Liver (tissue), 8 donors: ENCODE measurements at regions not wholly inside any gene's neighbourhood (a gene's known extent, or its start where the extent isn't known, plus 50 kb on each side); places are given as distances from the start of the nearest gene placed in this dataset.

ENCODE experiments used
- DNase-seq: peaks from one replicate; pipeline ENCODE4 v3.0.0-alpha.2; 2017; ENCODE audit warnings: low spot score
- H3K27ac ChIP-seq, 2 donors: one replicate each; pipeline ENCODE4 v1.7.0; 2013; ENCODE audit warnings: inconsistent platforms in 2 of 2, low read length in 2 of 2, control low read depth in 1 of 2, low read depth in 1 of 2, mild to moderate bottlenecking in 1 of 2
- H3K27me3 ChIP-seq, 4 donors: one replicate each; pipeline versions ENCODE4 v1.6.1 to v1.7.0; 2013; ENCODE audit warnings: low read length in 3 of 4, inconsistent platforms in 1 of 4, mild to moderate bottlenecking in 1 of 4, moderate library complexity in 1 of 4; ENCODE audit not compliant: control insufficient read depth in 4 of 4, insufficient read depth in 4 of 4
- H3K36me3 ChIP-seq, 4 donors: one replicate each; pipeline versions ENCODE4 v1.6.1 to v1.7.0; 2013; ENCODE audit warnings: low read length in 3 of 4, mild to moderate bottlenecking in 3 of 4, low read depth in 1 of 4, moderate library complexity in 1 of 4; ENCODE audit not compliant: control insufficient read depth in 4 of 4, insufficient read depth in 3 of 4
- H3K4me1 ChIP-seq, 4 donors: one replicate each; pipeline versions ENCODE4 v1.6.1 to v1.7.0; 2013; ENCODE audit warnings: low read length in 3 of 4, mild to moderate bottlenecking in 3 of 4, moderate library complexity in 1 of 4; ENCODE audit not compliant: control insufficient read depth in 4 of 4, insufficient read depth in 4 of 4
- H3K4me3 ChIP-seq, 3 donors: one replicate each; pipeline versions ENCODE4 v1.6.1 to v1.7.0; 2013; ENCODE audit warnings: low read length in 3 of 3, control low read depth in 1 of 3, low read depth in 1 of 3, mild to moderate bottlenecking in 1 of 3
- H3K9ac ChIP-seq, 2 donors: one replicate each; pipeline ENCODE4 v1.7.0; 2013; ENCODE audit warnings: low read length in 2 of 2, mild to moderate bottlenecking in 2 of 2, moderate library complexity in 2 of 2, control low read depth in 1 of 2, low read depth in 1 of 2
- H3K9me3 ChIP-seq, 4 donors: one replicate each; pipeline versions ENCODE4 v1.6.1 to v1.7.0; 2013; ENCODE audit warnings: low read length in 3 of 4; ENCODE audit not compliant: control insufficient read depth in 4 of 4
- EGR1 ChIP-seq, 2 donors: IDR thresholded peaks; 2 replicates each; pipeline ENCODE4 v1.6.1; 2016 to 2018; ENCODE audit warnings: antibody characterized with exemption in 2 of 2, low read depth in 2 of 2
- FOXA1 ChIP-seq: IDR thresholded peaks from 2 replicates; pipeline ENCODE4 v1.6.1; 2016; ENCODE audit warnings: antibody characterized with exemption
- FOXA2 ChIP-seq: IDR thresholded peaks from 2 replicates; pipeline ENCODE4 v1.6.1; 2016; ENCODE audit warnings: antibody characterized with exemption
- GABPA ChIP-seq, 2 donors: IDR thresholded peaks in 1 of 2; conservative IDR thresholded peaks in 1 of 2; 2 replicates each; pipeline ENCODE4 v1.6.1; 2016; ENCODE audit warnings: antibody characterized with exemption in 2 of 2, mild to moderate bottlenecking in 1 of 2, moderate library complexity in 1 of 2
- HNF4A ChIP-seq, 2 donors: conservative IDR thresholded peaks; 2 replicates each; pipeline ENCODE4 v1.6.1; 2016; ENCODE audit warnings: antibody characterized with exemption in 2 of 2, mild to moderate bottlenecking in 2 of 2
- HNF4G ChIP-seq: IDR thresholded peaks from 2 replicates; pipeline ENCODE4 v1.6.1; 2016; ENCODE audit warnings: antibody characterized with exemption
- JUND ChIP-seq, 2 donors: IDR thresholded peaks; 2 replicates each; pipeline ENCODE4 v1.6.1; 2016; ENCODE audit warnings: antibody characterized with exemption in 2 of 2
- NR2F2 ChIP-seq: IDR thresholded peaks from 2 replicates; pipeline ENCODE4 v1.6.1; 2016; ENCODE audit warnings: antibody characterized with exemption
- RAD21 ChIP-seq, 2 donors: IDR thresholded peaks; 2 replicates each; pipeline ENCODE4 v1.6.1; 2016; ENCODE audit warnings: antibody characterized with exemption in 2 of 2, mild to moderate bottlenecking in 2 of 2
- RXRA ChIP-seq, 2 donors: IDR thresholded peaks; 2 replicates each; pipeline ENCODE4 v1.6.1; 2017 to 2018; ENCODE audit warnings: antibody characterized with exemption in 2 of 2, mild to moderate bottlenecking in 1 of 2
- SP1 ChIP-seq: IDR thresholded peaks from 2 replicates; pipeline ENCODE4 v1.6.1; 2018; ENCODE audit warnings: antibody characterized with exemption, mild to moderate bottlenecking
- TAF1 ChIP-seq: conservative IDR thresholded peaks from 2 replicates; pipeline ENCODE4 v1.6.1; 2016; ENCODE audit warnings: antibody characterized with exemption, mild to moderate bottlenecking
- YY1 ChIP-seq: IDR thresholded peaks from 2 replicates; pipeline ENCODE4 v1.6.1; 2016; ENCODE audit warnings: antibody characterized with exemption, mild to moderate bottlenecking
- WGBS: extraction: QIAGEN DNeasy Blood & Tissue Kit; methylation state at CpG from one replicate; pipeline ENCODE4 v1.1.7; 2013; 5-methylcytosine and 5-hydroxymethylcytosine counted together
- TF ChIP-seq, protein P1 (sequence below): IDR thresholded peaks from 2 replicates; pipeline ENCODE4 v1.6.1; 2016; ENCODE audit warnings: antibody characterized with exemption
- TF ChIP-seq, protein P2 (sequence below): IDR thresholded peaks from 2 replicates; pipeline ENCODE4 v1.6.1; 2016; ENCODE audit warnings: antibody characterized with exemption
- TF ChIP-seq, protein P3 (sequence below): IDR thresholded peaks from 2 replicates; pipeline ENCODE4 v1.6.1; 2016; ENCODE audit warnings: antibody characterized with exemption, mild to moderate bottlenecking
- TF ChIP-seq, protein P4 (sequence below): fragments of 150-350 bp; IDR thresholded peaks from 2 replicates; pipeline ENCODE4 v1.5.1; 2017; ENCODE audit warnings: improper control_type of control experiment, low read depth, low read length; ENCODE audit not compliant: missing input control
- TF ChIP-seq, protein P5 (sequence below): IDR thresholded peaks from 2 replicates; pipeline ENCODE4 v1.6.1; 2016; ENCODE audit warnings: antibody characterized with exemption
- donor health status: healthy.
- donor health status: healthy.
- donor health status: healthy.
- donor health status: healthy.
- donor health status: healthy.

DNA sequence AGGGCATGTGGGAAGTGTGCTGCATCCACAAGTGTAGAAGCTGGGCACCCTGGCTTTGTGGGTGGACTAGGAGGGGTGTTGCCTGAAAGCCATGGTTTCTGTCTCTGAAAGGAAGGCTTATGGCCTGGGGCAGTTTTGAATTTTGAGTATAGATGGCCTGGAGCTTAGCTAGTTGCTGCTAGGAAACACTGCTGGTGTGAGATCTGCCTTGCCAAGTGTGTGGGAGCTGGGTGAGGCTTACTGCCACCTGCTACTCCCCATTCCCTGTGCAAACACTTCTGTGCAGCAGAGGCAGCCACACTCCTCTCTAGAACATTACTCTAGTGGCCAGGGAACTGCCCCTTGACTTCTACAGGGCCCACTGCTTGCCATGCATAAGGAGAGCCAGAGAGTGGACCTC is 831.7 kb upstream of the LRRTM1 start:
- no peak for TF ChIP-seq SP1
- Histone ChIP-seq H3K4me3 (no peak overlapping the region), H3K27ac (no peak overlapping the region)

DNA sequence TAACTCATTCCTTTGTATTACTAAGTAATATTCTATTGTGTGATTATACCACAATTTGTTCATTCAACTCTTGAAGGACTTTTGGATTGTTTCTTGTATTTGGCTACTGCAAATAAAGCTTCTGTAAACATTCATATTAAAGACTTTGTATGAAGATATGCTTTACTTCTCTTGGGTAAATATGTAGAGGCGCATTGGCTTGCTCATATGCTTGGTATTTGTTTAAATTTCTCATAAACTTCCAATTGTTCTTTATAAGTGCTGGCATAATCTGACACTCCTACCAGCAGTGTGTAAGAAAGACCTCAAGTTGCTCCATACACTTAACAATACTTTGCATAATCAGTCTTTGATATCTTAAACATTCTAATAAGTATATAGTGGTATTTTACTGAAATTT is 792.8 kb upstream of the LRRTM1 start:
- Histone ChIP-seq H3K4me1 (no peaks in the 10 kb centered on the region), H3K27me3 (no peaks in the 10 kb centered on the region), H3K4me3 (no peak overlapping the region), H3K27ac (no peak overlapping the region), H3K9ac (no peak overlapping the region), H3K9me3 (no peaks in the 10 kb centered on the region), H3K36me3 (no peaks in the 10 kb centered on the region)
- DNase-seq, result no peak
- WGBS, result 83% methylated on average over 1 of the region's 1 CpG
- TF ChIP-seq JUND (IDR thresholded peaks at IDR 0.05) (no peak), HNF4A (conservative IDR thresholded peaks at IDR 0.05) (no peak), TAF1 (no peak), YY1 (no peak), NR2F2 (no peak), EGR1 (IDR thresholded peaks at IDR 0.05; ENCODE audit: low read depth in 2 of 2) (no peak), FOXA2 (no peak), GABPA (IDR thresholded peaks at IDR 0.05 in 1 of 2, conservative IDR thresholded peaks at IDR 0.05 in 1 of 2) (no peak), HNF4G (no peak), SP1 (no peak), FOXA1 (no peak), RXRA (IDR thresholded peaks at IDR 0.05) (no peak), RAD21 (IDR thresholded peaks at IDR 0.05) (no peak)
- TF ChIP-seq, protein P1, sequence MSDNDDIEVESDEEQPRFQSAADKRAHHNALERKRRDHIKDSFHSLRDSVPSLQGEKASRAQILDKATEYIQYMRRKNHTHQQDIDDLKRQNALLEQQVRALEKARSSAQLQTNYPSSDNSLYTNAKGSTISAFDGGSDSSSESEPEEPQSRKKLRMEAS, result no peak
- TF ChIP-seq, protein P2, sequence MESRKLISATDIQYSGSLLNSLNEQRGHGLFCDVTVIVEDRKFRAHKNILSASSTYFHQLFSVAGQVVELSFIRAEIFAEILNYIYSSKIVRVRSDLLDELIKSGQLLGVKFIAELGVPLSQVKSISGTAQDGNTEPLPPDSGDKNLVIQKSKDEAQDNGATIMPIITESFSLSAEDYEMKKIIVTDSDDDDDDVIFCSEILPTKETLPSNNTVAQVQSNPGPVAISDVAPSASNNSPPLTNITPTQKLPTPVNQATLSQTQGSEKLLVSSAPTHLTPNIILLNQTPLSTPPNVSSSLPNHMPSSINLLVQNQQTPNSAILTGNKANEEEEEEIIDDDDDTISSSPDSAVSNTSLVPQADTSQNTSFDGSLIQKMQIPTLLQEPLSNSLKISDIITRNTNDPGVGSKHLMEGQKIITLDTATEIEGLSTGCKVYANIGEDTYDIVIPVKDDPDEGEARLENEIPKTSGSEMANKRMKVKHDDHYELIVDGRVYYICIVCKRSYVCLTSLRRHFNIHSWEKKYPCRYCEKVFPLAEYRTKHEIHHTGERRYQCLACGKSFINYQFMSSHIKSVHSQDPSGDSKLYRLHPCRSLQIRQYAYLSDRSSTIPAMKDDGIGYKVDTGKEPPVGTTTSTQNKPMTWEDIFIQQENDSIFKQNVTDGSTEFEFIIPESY, result no peak
- TF ChIP-seq, protein P3, sequence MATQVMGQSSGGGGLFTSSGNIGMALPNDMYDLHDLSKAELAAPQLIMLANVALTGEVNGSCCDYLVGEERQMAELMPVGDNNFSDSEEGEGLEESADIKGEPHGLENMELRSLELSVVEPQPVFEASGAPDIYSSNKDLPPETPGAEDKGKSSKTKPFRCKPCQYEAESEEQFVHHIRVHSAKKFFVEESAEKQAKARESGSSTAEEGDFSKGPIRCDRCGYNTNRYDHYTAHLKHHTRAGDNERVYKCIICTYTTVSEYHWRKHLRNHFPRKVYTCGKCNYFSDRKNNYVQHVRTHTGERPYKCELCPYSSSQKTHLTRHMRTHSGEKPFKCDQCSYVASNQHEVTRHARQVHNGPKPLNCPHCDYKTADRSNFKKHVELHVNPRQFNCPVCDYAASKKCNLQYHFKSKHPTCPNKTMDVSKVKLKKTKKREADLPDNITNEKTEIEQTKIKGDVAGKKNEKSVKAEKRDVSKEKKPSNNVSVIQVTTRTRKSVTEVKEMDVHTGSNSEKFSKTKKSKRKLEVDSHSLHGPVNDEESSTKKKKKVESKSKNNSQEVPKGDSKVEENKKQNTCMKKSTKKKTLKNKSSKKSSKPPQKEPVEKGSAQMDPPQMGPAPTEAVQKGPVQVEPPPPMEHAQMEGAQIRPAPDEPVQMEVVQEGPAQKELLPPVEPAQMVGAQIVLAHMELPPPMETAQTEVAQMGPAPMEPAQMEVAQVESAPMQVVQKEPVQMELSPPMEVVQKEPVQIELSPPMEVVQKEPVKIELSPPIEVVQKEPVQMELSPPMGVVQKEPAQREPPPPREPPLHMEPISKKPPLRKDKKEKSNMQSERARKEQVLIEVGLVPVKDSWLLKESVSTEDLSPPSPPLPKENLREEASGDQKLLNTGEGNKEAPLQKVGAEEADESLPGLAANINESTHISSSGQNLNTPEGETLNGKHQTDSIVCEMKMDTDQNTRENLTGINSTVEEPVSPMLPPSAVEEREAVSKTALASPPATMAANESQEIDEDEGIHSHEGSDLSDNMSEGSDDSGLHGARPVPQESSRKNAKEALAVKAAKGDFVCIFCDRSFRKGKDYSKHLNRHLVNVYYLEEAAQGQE, result no peak
- TF ChIP-seq, protein P4, sequence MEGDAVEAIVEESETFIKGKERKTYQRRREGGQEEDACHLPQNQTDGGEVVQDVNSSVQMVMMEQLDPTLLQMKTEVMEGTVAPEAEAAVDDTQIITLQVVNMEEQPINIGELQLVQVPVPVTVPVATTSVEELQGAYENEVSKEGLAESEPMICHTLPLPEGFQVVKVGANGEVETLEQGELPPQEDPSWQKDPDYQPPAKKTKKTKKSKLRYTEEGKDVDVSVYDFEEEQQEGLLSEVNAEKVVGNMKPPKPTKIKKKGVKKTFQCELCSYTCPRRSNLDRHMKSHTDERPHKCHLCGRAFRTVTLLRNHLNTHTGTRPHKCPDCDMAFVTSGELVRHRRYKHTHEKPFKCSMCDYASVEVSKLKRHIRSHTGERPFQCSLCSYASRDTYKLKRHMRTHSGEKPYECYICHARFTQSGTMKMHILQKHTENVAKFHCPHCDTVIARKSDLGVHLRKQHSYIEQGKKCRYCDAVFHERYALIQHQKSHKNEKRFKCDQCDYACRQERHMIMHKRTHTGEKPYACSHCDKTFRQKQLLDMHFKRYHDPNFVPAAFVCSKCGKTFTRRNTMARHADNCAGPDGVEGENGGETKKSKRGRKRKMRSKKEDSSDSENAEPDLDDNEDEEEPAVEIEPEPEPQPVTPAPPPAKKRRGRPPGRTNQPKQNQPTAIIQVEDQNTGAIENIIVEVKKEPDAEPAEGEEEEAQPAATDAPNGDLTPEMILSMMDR, result no peak
- TF ChIP-seq, protein P5, sequence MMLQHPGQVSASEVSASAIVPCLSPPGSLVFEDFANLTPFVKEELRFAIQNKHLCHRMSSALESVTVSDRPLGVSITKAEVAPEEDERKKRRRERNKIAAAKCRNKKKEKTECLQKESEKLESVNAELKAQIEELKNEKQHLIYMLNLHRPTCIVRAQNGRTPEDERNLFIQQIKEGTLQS, result no peak

More for the DNA sequence above, 831.7 kb upstream of the LRRTM1 start:
- H3K9ac ChIP-seq, result no peak overlapping the region
- no peak for DNase-seq
- no peaks in the 10 kb centered on the region for H3K36me3 ChIP-seq
- H3K9me3 ChIP-seq, result peaks cover 0 to 6% (median 5%) of the 10 kb centered on the region in 4 donors
- no peaks in the 10 kb centered on the region for H3K4me1 ChIP-seq
- no peaks in the 10 kb centered on the region for H3K27me3 ChIP-seq
